Peyer's patch (tissue), 4 donors: ENCODE measurements at regions not wholly inside any gene's neighbourhood (a gene's known extent, or its start where the extent isn't known, plus 50 kb on each side); places are given as distances from the start of the nearest gene placed in this dataset.

Experiments used
- DNase-seq, 3 donors: peaks; one replicate each; pipeline ENCODE4 v3.0.0-alpha.2; 2017 to 2019
- H3K27ac ChIP-seq, 4 donors: fragments of 200-600 bp; sonication (generic); one replicate each; pipeline ENCODE4 v1.5.1; 2016 to 2019
- H3K27me3 ChIP-seq, 2 donors: fragments of 200-600 bp; sonication (generic); one replicate each; pipeline ENCODE4 v1.5.1; 2019
- H3K36me3 ChIP-seq, 3 donors: fragments of 200-600 bp; sonication (generic); one replicate each; pipeline ENCODE4 v1.5.1; 2016 to 2019
- H3K4me1 ChIP-seq, 4 donors: fragments of 200-600 bp; sonication (generic); one replicate each; pipeline ENCODE4 v1.5.1; 2016 to 2019
- H3K4me3 ChIP-seq, 4 donors: fragments of 200-600 bp; sonication (generic); 1 replicate in 3 of 4; 2 replicates in 1 of 4; pipeline ENCODE4 v1.5.1; 2016 to 2019; ENCODE audit warnings: mild to moderate bottlenecking in 1 of 4
- H3K9me3 ChIP-seq, 4 donors: fragments of 200-600 bp; sonication (generic); one replicate each; pipeline ENCODE4 v1.5.1; 2016 to 2019; ENCODE audit warnings: mild to moderate bottlenecking in 1 of 4
- CTCF ChIP-seq, 6 experiments: fragments of 450-650 bp in 4 of 6; fragments of 200-600 bp in 2 of 6; sonication (generic) in 1 of 6; IDR thresholded peaks; one replicate each; pipeline ENCODE4 v1.5.1; 2017 to 2019; ENCODE audit warnings: antibody characterized with exemption in 6 of 6, mild to moderate bottlenecking in 3 of 6, moderate library complexity in 1 of 6
- POLR2A ChIP-seq, 2 donors: fragments of 450-650 bp; IDR thresholded peaks; one replicate each; pipeline ENCODE4 v1.5.1; 2017; ENCODE audit warnings: antibody characterized with exemption in 2 of 2, mild to moderate bottlenecking in 2 of 2, moderate library complexity in 2 of 2

DNA sequence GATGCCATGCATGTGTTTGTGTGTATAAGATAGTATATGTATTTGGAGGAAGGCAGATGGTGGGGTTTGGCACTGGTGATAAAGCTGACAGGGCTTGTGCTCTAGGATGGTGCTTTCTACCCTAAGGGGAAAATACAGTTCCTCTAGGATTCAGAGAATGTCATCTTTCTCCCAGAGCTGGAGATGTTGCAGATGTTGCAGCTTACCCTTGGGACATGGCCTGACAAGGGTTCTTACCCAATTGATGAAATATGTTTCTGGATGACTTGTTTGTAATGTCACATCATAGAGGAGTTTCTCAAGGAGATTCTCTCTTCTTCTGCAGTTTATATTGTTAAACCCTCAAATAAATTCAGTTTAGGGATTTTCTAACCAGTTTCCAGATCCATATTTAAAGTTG lies 52.5 kb upstream of the PITX2 start:
- Histone ChIP-seq H3K4me1 (no peaks in the 10 kb centered on the region), H3K4me3 (no peak overlapping the region), H3K27ac (no peak overlapping the region), H3K36me3 (no peaks in the 10 kb centered on the region), H3K27me3 (no peaks in the 10 kb centered on the region), H3K9me3 (no peaks in the 10 kb centered on the region)
- TF ChIP-seq POLR2A (IDR thresholded peaks at IDR 0.05) (no peak), CTCF (IDR thresholded peaks at IDR 0.05) (no peak)
- no peak for DNase-seq

DNA sequence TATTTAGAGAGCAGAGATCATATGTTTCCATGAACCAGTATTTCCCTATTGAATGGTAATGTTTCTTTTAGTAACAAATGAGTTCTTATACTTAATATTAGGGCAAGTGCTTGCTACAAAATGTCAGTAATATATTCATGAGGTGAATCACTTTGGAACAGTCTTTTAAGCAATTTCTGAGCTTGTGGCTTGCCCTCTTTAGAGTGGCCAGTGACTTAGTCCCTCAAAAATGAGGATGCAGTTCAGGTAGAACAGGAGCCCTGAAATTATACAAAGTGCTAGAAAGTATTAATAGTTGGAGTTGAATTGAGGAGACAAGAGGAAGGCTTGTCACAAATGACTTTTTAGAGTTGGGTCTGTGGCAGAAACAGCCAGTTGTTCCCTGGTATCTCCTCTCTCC lies 53.4 kb upstream of the PITX2 start:
- no peak overlapping the region for H3K27ac ChIP-seq
- TF ChIP-seq CTCF (IDR thresholded peaks at IDR 0.05) (no peak), POLR2A (IDR thresholded peaks at IDR 0.05) (no peak)
- no peak for DNase-seq
- no peaks in the 10 kb centered on the region for H3K4me1 ChIP-seq
- no peaks in the 10 kb centered on the region for H3K9me3 ChIP-seq
- H3K36me3 ChIP-seq = no peaks in the 10 kb centered on the region
- no peaks in the 10 kb centered on the region for H3K27me3 ChIP-seq
- no peak overlapping the region for H3K4me3 ChIP-seq

GRCh38 chr4:110678517-110679227 lies 55.8 kb upstream of the PITX2 start:
- Histone ChIP-seq H3K27me3 (no peaks in the 10 kb centered on the region), H3K27ac (no peak overlapping the region), H3K9me3 (no peaks in the 10 kb centered on the region), H3K4me1 (no peaks in the 10 kb centered on the region), H3K36me3 (no peaks in the 10 kb centered on the region), H3K4me3 (no peak overlapping the region)
- no peak for DNase-seq
- TF ChIP-seq POLR2A (IDR thresholded peaks at IDR 0.05) = no peak
- no peak for TF ChIP-seq CTCF (IDR thresholded peaks at IDR 0.05)

DNA sequence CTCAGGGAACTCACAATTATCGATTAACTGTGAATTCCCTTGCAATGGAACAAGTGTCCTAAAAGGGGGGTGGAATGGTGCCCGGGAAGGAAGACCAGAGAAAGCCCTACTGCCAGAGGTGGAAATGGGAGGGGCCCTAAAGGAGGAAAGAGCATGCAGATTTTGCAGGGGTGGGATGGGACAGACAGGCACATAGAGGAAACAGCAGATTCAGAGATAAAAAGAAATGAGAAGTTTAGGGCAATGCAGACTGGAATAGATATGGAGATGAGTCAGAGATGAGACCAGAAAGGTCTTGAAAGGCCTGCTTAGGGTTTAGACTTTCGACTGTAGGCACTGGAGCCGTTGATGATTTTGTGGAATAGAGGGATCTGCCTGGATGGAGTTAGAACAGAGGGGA lies 57.4 kb upstream of the PITX2 start:
- no peaks in the 10 kb centered on the region for H3K4me1 ChIP-seq
- H3K9me3 ChIP-seq = no peaks in the 10 kb centered on the region
- DNase-seq = no peak
- no peaks in the 10 kb centered on the region for H3K27me3 ChIP-seq
- no peak overlapping the region for H3K27ac ChIP-seq
- no peaks in the 10 kb centered on the region for H3K36me3 ChIP-seq
- TF ChIP-seq POLR2A (IDR thresholded peaks at IDR 0.05) (no peak), CTCF (IDR thresholded peaks at IDR 0.05) (no peak)
- no peak overlapping the region for H3K4me3 ChIP-seq

GRCh38 chr4:110681381-110681780 lies 58.5 kb upstream of the PITX2 start:
- Histone ChIP-seq H3K4me3 (no peak overlapping the region), H3K4me1 (no peaks in the 10 kb centered on the region), H3K27ac (no peak overlapping the region), H3K9me3 (no peaks in the 10 kb centered on the region), H3K27me3 (no peaks in the 10 kb centered on the region), H3K36me3 (no peaks in the 10 kb centered on the region)
- TF ChIP-seq POLR2A (IDR thresholded peaks at IDR 0.05) (no peak), CTCF (IDR thresholded peaks at IDR 0.05) (no peak)
- DNase-seq = no peak

GRCh38 chr4:110682311-110682710 lies 59.4 kb upstream of the PITX2 start:
- no peaks in the 10 kb centered on the region for H3K27me3 ChIP-seq
- TF ChIP-seq CTCF (IDR thresholded peaks at IDR 0.05) = no peak
- no peak for TF ChIP-seq POLR2A (IDR thresholded peaks at IDR 0.05)

More at GRCh38 chr4:110682311-110682710, 59.4 kb upstream of the PITX2 start:
- no peak for DNase-seq
- no peak overlapping the region for H3K4me3 ChIP-seq
- no peaks in the 10 kb centered on the region for H3K4me1 ChIP-seq
- H3K9me3 ChIP-seq = no peaks in the 10 kb centered on the region
- H3K36me3 ChIP-seq = no peaks in the 10 kb centered on the region
- H3K27ac ChIP-seq = no peak overlapping the region
